H9 (cell line): ENCODE measurements at regions not wholly inside any gene's neighbourhood (a gene's known extent, or its start where the extent isn't known, plus 50 kb on each side); places are given as distances from the start of the nearest gene placed in this dataset.

Experiments
- DNase-seq: peaks from one replicate; pipeline ENCODE4 v3.0.0-alpha.2; 2017
- H2AFZ ChIP-seq: one replicate; pipeline ENCODE4 v1.6.1; 2013; ENCODE audit warnings: mild to moderate bottlenecking, low read length, control low read depth, moderate library complexity
- H2AK5ac ChIP-seq: 2 replicates; pipeline ENCODE4 v1.6.1; 2013; ENCODE audit warnings: low read length, control low read depth, mixed read lengths; ENCODE audit not compliant: insufficient read length
- H2BK120ac ChIP-seq: one replicate; pipeline ENCODE4 v1.6.1; 2013; ENCODE audit warnings: low read depth, mild to moderate bottlenecking, low read length, control low read depth, inconsistent platforms; ENCODE audit not compliant: poor library complexity, severe bottlenecking
- H2BK12ac ChIP-seq: 2 replicates; pipeline ENCODE4 v1.6.1; 2013; ENCODE audit warnings: low read length, control low read depth, mixed read lengths, low read depth; ENCODE audit not compliant: insufficient read length
- H2BK15ac ChIP-seq: 2 replicates; pipeline ENCODE4 v1.6.1; 2013; ENCODE audit warnings: low read depth, low read length, control low read depth
- H2BK20ac ChIP-seq: one replicate; pipeline ENCODE4 v1.6.1; 2013; ENCODE audit warnings: low read depth, mild to moderate bottlenecking, low read length, control low read depth, inconsistent platforms; ENCODE audit not compliant: poor library complexity, severe bottlenecking
- H2BK5ac ChIP-seq: 2 replicates; pipeline ENCODE4 v1.6.1; 2013; ENCODE audit warnings: low read length, control low read depth, mixed read lengths; ENCODE audit not compliant: insufficient read length
- H3K14ac ChIP-seq: 2 replicates; pipeline ENCODE4 v1.6.1; 2013; ENCODE audit warnings: low read length, control low read depth; ENCODE audit not compliant: insufficient read depth
- H3K18ac ChIP-seq: 2 replicates; pipeline ENCODE4 v1.6.1; 2013; ENCODE audit warnings: low read depth, mild to moderate bottlenecking, mixed read lengths, low read length, control low read depth; ENCODE audit not compliant: insufficient read length
- H3K23ac ChIP-seq: 2 replicates; pipeline ENCODE4 v1.6.1; 2013; ENCODE audit warnings: low read length, control low read depth, mixed read lengths, low read depth; ENCODE audit not compliant: insufficient read length
- H3K23me2 ChIP-seq: 2 replicates; pipeline ENCODE4 v1.6.1; 2013; ENCODE audit warnings: low read depth, mild to moderate bottlenecking, mixed read lengths, low read length, control low read depth; ENCODE audit not compliant: insufficient read length, poor library complexity, severe bottlenecking
- H3K27ac ChIP-seq: 2 replicates; pipeline ENCODE4 v1.5.1; 2013; ENCODE audit warnings: low read length, control low read depth, mixed read lengths, low read depth; ENCODE audit not compliant: insufficient read length
- H3K27me3 ChIP-seq: 2 replicates; pipeline ENCODE4 v1.6.1; 2013; ENCODE audit warnings: low read length, control low read depth, inconsistent platforms; ENCODE audit not compliant: insufficient read depth
- H3K4ac ChIP-seq: 2 replicates; pipeline ENCODE4 v1.6.1; 2013; ENCODE audit warnings: low read depth, mild to moderate bottlenecking, control low read depth, inconsistent platforms, low read length, moderate library complexity
- H3K4me1 ChIP-seq: 2 replicates; pipeline ENCODE4 v1.6.1; 2013; ENCODE audit warnings: low read length, control low read depth, inconsistent platforms; ENCODE audit not compliant: insufficient read depth
- H3K4me2 ChIP-seq: 2 replicates; pipeline ENCODE4 v1.6.1; 2013; ENCODE audit warnings: low read length, control low read depth, mixed read lengths; ENCODE audit not compliant: insufficient read length, insufficient read depth
- H3K56ac ChIP-seq: 2 replicates; pipeline ENCODE4 v1.6.1; 2013; ENCODE audit warnings: low read depth, mild to moderate bottlenecking, mixed read lengths, low read length, control low read depth; ENCODE audit not compliant: insufficient read length
- H3K79me1 ChIP-seq: 2 replicates; pipeline ENCODE4 v1.6.1; 2013; ENCODE audit warnings: low read depth, mild to moderate bottlenecking, moderate library complexity, low read length, control low read depth, inconsistent platforms; ENCODE audit not compliant: insufficient read depth, poor library complexity, severe bottlenecking
- H3K79me2 ChIP-seq: 2 replicates; pipeline ENCODE4 v1.6.1; 2013; ENCODE audit warnings: low read length, control low read depth, inconsistent platforms; ENCODE audit not compliant: insufficient read depth
- H3K9ac ChIP-seq: 2 replicates; pipeline ENCODE4 v1.6.1; 2013; ENCODE audit warnings: low read length, control low read depth, mixed read lengths; ENCODE audit not compliant: insufficient read length; ENCODE audit errors: extremely low read depth
- H3K9me3 ChIP-seq: one replicate; pipeline ENCODE4 v1.6.1; 2013; ENCODE audit warnings: low read depth, low read length, inconsistent platforms; ENCODE audit not compliant: control insufficient read depth
- H3T11ph ChIP-seq: one replicate; pipeline ENCODE4 v1.6.1; 2013; ENCODE audit warnings: mild to moderate bottlenecking, low read length, control low read depth, inconsistent platforms
- H4K20me1 ChIP-seq: one replicate; pipeline ENCODE4 v1.6.1; 2013; ENCODE audit not compliant: control insufficient read depth, insufficient read length, insufficient read depth
- H4K5ac ChIP-seq: 2 replicates; pipeline ENCODE4 v1.6.1; 2013; ENCODE audit warnings: low read depth, mild to moderate bottlenecking, mixed read lengths, low read length, control low read depth; ENCODE audit not compliant: insufficient read length
- H4K8ac ChIP-seq: replicated peaks from 2 replicates; pipeline ENCODE4 v1.6.1; 2013; ENCODE audit warnings: low read length, control low read depth, mixed read lengths, low read depth; ENCODE audit not compliant: insufficient read length
- H4K91ac ChIP-seq: 2 replicates; pipeline ENCODE4 v1.6.1; 2013; ENCODE audit warnings: low read depth, mild to moderate bottlenecking, moderate library complexity, mixed read lengths, low read length, control low read depth; ENCODE audit not compliant: insufficient read length
- H3K27ac Mint-ChIP-seq, 3 experiments: 2 replicates in 2 of 3; 3 replicates in 1 of 3; pipeline ENCODE4 v1.8.0; 2020 to 2021; ENCODE audit warnings: mixed read lengths in 3 of 3, mild to moderate bottlenecking in 1 of 3, moderate library complexity in 1 of 3
- H3K27me3 Mint-ChIP-seq: 2 replicates; pipeline ENCODE4 v1.8.0; 2021; ENCODE audit warnings: low read depth, mild to moderate bottlenecking, moderate library complexity, mixed read lengths
- H3K36me3 Mint-ChIP-seq, 3 experiments: 2 replicates in 2 of 3; 3 replicates in 1 of 3; pipeline ENCODE4 v1.8.0; 2020 to 2021; ENCODE audit warnings: low read depth in 3 of 3, mixed read lengths in 3 of 3; ENCODE audit not compliant: insufficient read depth in 1 of 3
- H3K4me1 Mint-ChIP-seq, 2 experiments: 2 replicates each; pipeline ENCODE4 v1.8.0; 2020; ENCODE audit warnings: mixed read lengths in 2 of 2
- H3K4me3 Mint-ChIP-seq, 2 experiments: 2 replicates in 1 of 2; 3 replicates in 1 of 2; pipeline ENCODE4 v1.8.0; 2020 to 2021; ENCODE audit warnings: mild to moderate bottlenecking in 2 of 2, mixed read lengths in 2 of 2, moderate library complexity in 1 of 2
- H3K9me3 Mint-ChIP-seq, 2 experiments: 2 replicates in 1 of 2; 3 replicates in 1 of 2; pipeline ENCODE4 v1.8.0; 2020; ENCODE audit warnings: mild to moderate bottlenecking in 2 of 2, mixed read lengths in 2 of 2, moderate library complexity in 1 of 2
- WGBS: extraction: QIAGEN DNeasy Blood & Tissue Kit; methylation state at CpG from one replicate; pipeline ENCODE4 v1.1.7; 2013; ENCODE audit warnings: missing lambda C conversion rate, low lambda C conversion rate, mixed read lengths; ENCODE audit not compliant: insufficient read length; ENCODE audit errors: extremely low coverage; 5-methylcytosine and 5-hydroxymethylcytosine counted together
- TF ChIP-seq, protein P1 (sequence below): fragments of 200-600 bp; sonication (generic); conservative IDR thresholded peaks from 3 replicates; pipeline ENCODE4 v1.8.0; 2021; ENCODE audit warnings: antibody characterized with exemption, mild to moderate bottlenecking

DNA sequence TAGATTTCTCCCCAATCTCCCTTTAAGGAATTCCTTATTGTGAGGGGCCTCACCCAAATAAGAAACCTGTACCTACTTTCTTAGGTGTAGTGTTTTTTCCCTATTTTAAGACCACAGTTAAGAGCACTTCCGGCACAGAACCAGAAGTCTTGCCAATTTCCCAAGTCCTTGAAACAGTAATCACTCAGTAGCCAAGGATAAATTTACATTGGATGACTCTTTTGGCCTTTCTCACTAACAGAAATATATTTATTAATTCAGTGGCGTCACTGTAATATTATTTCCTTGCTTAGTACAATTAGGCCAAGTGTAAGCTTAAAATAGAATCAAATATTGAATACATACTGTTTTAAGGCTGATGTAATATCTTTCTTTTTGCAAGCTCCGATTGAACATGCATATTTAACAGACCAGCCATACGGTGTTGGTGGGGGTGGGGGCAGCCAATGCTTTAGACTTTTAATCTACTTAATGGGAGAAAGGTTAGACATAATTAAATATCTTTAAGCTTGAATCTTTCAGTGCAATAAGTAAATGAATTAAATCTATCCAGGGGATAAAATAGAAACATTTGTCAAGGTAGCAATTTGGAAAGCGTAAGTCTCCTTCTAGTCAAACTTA is 50.8 kb upstream of the ITGA6 start:
- H3K23me2 ChIP-seq, result no peaks in the 10 kb centered on the region
- no peak overlapping the region for H3K4me2 ChIP-seq
- H2BK15ac ChIP-seq, result no peak overlapping the region
- H2BK120ac ChIP-seq, result no peak overlapping the region
- H3T11ph ChIP-seq, result no peak overlapping the region
- H3K4me3 Mint-ChIP-seq, result no peak overlapping the region
- H2AFZ ChIP-seq, result no peak overlapping the region
- no peak overlapping the region for H2AK5ac ChIP-seq
- no peak overlapping the region for H3K56ac ChIP-seq
- TF ChIP-seq, protein P1, sequence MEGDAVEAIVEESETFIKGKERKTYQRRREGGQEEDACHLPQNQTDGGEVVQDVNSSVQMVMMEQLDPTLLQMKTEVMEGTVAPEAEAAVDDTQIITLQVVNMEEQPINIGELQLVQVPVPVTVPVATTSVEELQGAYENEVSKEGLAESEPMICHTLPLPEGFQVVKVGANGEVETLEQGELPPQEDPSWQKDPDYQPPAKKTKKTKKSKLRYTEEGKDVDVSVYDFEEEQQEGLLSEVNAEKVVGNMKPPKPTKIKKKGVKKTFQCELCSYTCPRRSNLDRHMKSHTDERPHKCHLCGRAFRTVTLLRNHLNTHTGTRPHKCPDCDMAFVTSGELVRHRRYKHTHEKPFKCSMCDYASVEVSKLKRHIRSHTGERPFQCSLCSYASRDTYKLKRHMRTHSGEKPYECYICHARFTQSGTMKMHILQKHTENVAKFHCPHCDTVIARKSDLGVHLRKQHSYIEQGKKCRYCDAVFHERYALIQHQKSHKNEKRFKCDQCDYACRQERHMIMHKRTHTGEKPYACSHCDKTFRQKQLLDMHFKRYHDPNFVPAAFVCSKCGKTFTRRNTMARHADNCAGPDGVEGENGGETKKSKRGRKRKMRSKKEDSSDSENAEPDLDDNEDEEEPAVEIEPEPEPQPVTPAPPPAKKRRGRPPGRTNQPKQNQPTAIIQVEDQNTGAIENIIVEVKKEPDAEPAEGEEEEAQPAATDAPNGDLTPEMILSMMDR, result no peak
- no peaks in the 10 kb centered on the region for H3K79me2 ChIP-seq
- H3K9me3 Mint-ChIP-seq, result peaks cover 9 to 17% of the 10 kb centered on the region in 2 experiments
- H3K23ac ChIP-seq, result no peak overlapping the region
- H3K27me3 ChIP-seq, result no peaks in the 10 kb centered on the region
- no peak overlapping the region for H2BK20ac ChIP-seq
- peaks cover 0 to 13% (median 9%) of the 10 kb centered on the region in 3 experiments; a peak in 5 of 7 replicates for H3K36me3 Mint-ChIP-seq
- no CpG with 5 or more reads among the region's 5 CpGs for WGBS
- H3K4ac ChIP-seq, result no peak overlapping the region
- no peak overlapping the region for H3K9ac ChIP-seq
- no peak overlapping the region for H3K27ac ChIP-seq
- no peaks in the 10 kb centered on the region for H3K9me3 ChIP-seq
- no peak overlapping the region for H4K5ac ChIP-seq
- peaks cover 45 to 46% of the 10 kb centered on the region in 2 experiments for H3K4me1 Mint-ChIP-seq
- no peak overlapping the region for H3K14ac ChIP-seq
- no peak overlapping the region for H4K8ac ChIP-seq
- DNase-seq, result no peak
- no peak overlapping the region for H4K91ac ChIP-seq
- no peak overlapping the region for H2BK12ac ChIP-seq
- H3K4me1 ChIP-seq, result peaks cover 16% of the 10 kb centered on the region; the same call in 1 of the 2 replicates
- H3K27me3 Mint-ChIP-seq, result peaks cover 4% of the 10 kb centered on the region; the same call in 1 of the 2 replicates
- H4K20me1 ChIP-seq, result no peaks in the 10 kb centered on the region
- no peaks in the 10 kb centered on the region for H3K79me1 ChIP-seq
- no peak overlapping the region for H3K18ac ChIP-seq
- H2BK5ac ChIP-seq, result no peak overlapping the region
- no peak overlapping the region for H3K27ac Mint-ChIP-seq
